ENCODE measurements at regions not wholly inside any gene's neighbourhood (a gene's known extent, or its start where the extent isn't known, plus 50 kb on each side); places are given as distances from the start of the nearest gene placed in this dataset.

GRCh38 chr20:22339946-22340345, 244.4 kb downstream of the FOXA2 start:
- 34 to 42% methylated on average over 5 of the region's 5 CpGs for WGBS, 2 donors
- no peaks in the 10 kb centered on the region for H3K4me1 ChIP-seq
- ATAC-seq, result no peak
- no peaks in the 10 kb centered on the region for H3K36me3 ChIP-seq (replicated peaks in 1 of 2; ENCODE audit: insufficient read depth in 1 of 2, low read depth in 2 of 2)
- no peak for DNase-seq
- TF ChIP-seq, protein P1, sequence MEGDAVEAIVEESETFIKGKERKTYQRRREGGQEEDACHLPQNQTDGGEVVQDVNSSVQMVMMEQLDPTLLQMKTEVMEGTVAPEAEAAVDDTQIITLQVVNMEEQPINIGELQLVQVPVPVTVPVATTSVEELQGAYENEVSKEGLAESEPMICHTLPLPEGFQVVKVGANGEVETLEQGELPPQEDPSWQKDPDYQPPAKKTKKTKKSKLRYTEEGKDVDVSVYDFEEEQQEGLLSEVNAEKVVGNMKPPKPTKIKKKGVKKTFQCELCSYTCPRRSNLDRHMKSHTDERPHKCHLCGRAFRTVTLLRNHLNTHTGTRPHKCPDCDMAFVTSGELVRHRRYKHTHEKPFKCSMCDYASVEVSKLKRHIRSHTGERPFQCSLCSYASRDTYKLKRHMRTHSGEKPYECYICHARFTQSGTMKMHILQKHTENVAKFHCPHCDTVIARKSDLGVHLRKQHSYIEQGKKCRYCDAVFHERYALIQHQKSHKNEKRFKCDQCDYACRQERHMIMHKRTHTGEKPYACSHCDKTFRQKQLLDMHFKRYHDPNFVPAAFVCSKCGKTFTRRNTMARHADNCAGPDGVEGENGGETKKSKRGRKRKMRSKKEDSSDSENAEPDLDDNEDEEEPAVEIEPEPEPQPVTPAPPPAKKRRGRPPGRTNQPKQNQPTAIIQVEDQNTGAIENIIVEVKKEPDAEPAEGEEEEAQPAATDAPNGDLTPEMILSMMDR (IDR thresholded peaks at IDR 0.05), result no peak
- TF ChIP-seq POLR2A (IDR thresholded peaks at IDR 0.05), result no peak
- no peaks in the 10 kb centered on the region for H3K9me3 ChIP-seq
- H3K27ac ChIP-seq, result no peak overlapping the region
- intact Hi-C loops (cut with DNase I), result loop anchor here (5.0 kb wide), 2 partner anchors 252 to 342 kb away; no protein-coding TSS in a partner anchor
- no peaks in the 10 kb centered on the region for H3K27me3 ChIP-seq
- H3K4me3 ChIP-seq, result no peak overlapping the region

DNA sequence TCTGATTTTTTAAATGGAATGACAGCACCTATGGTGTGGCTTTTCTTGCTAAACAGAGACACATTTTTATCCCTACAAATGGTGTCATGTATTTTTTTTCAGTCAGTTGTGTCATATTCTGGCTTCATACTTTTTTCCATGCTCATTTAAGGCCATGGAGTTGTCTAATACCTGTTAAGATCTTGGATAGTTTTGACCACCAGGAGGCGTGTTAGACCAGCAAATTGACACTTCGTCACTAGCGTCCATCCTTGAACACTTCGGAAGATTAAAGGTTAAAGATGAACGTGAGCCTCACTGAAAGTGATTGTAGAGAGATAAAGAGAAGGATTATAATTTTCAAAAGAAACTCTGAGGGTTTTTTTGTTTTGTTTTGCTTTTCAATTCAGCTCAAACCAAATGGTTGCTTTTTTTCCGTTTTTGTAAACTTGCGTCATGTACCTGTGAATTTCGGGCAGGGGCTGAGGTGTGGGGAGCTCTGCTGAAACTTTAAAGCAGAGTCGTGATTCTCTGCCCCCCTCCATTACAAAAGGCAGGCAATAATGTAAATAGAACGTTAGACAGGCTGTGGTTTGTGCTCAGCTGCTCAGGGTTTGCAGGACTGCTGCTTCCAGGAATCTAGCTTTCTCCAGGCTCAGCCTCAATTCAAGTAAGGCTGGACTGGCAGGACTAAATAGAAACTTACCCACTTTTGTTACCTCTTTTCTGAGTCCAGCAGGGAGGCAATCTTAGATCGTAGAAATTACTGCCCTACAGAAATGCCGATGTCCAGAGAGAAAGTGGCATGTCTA, 245.1 kb downstream of the FOXA2 start:
- Histone ChIP-seq H3K9me3 (no peaks in the 10 kb centered on the region), H3K36me3 (replicated peaks in 1 of 2; ENCODE audit: insufficient read depth in 1 of 2, low read depth in 2 of 2) (no peaks in the 10 kb centered on the region), H3K4me3 (no peak overlapping the region), H3K27me3 (no peaks in the 10 kb centered on the region), H3K27ac (no peak overlapping the region), H3K4me1 (no peaks in the 10 kb centered on the region)
- DNase-seq (peak; percentile 54 to 66 (median 60)), ATAC-seq (peak; percentile 76)
- 22% methylated on average over 12 of the region's 12 CpGs for WGBS, 2 donors
- TF ChIP-seq, protein P1 (IDR thresholded peaks at IDR 0.05), result peak; percentile 45 to 89 (median 84)
- no peak for TF ChIP-seq POLR2A (IDR thresholded peaks at IDR 0.05)
- intact Hi-C loops (cut with DNase I), result no loop called here

DNA sequence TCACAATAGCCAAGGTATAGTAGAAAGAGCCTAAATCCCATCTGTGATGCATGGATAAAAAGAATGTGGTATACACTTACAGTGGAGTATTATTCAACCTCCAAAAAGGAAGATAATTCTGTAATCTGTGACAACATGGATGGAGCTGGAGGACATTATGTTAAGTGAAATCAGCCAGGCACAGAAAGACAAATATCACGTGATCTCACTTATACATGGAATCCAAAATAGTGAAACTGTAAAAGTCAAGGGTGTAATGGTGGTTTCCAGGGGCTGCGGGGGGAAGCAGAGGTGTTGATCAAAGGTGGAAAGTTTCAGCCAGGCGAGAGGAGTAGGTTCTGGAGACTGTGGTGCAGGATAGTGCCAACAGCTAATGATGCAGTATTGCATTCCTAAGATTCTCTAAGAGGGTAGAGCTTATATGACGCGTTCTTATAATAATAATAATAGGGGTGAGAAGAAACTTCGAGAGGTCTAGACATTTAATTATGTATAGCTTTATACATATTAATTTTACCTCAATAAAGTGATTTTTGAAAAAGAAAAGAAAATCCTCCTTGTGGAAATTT, 246.1 kb downstream of the FOXA2 start:
- H3K27me3 ChIP-seq, result no peaks in the 10 kb centered on the region
- ATAC-seq (no peak), DNase-seq (no peak)
- no peak overlapping the region for H3K4me3 ChIP-seq
- intact Hi-C loops (cut with DNase I), result no loop called here
- H3K4me1 ChIP-seq, result no peaks in the 10 kb centered on the region
- H3K36me3 ChIP-seq (replicated peaks in 1 of 2; ENCODE audit: insufficient read depth in 1 of 2, low read depth in 2 of 2), result no peaks in the 10 kb centered on the region
- no peaks in the 10 kb centered on the region for H3K9me3 ChIP-seq
- 52 to 55% methylated on average over 6 of the region's 6 CpGs for WGBS, 2 donors
- H3K27ac ChIP-seq, result no peak overlapping the region
- no peak for TF ChIP-seq POLR2A (IDR thresholded peaks at IDR 0.05)
- TF ChIP-seq, protein P1 (IDR thresholded peaks at IDR 0.05), result no peak

- H3K4me3 ChIP-seq, result no peak overlapping the region
- DNase-seq (no peak), ATAC-seq (no peak)
- H3K4me1 ChIP-seq, result no peaks in the 10 kb centered on the region
- no peak overlapping the region for H3K27ac ChIP-seq
- WGBS, 2 donors, result 49 to 54% methylated on average over 4 of the region's 4 CpGs
- no peaks in the 10 kb centered on the region for H3K27me3 ChIP-seq
- no peaks in the 10 kb centered on the region for H3K9me3 ChIP-seq
- no peaks in the 10 kb centered on the region for H3K36me3 ChIP-seq (replicated peaks in 1 of 2; ENCODE audit: insufficient read depth in 1 of 2, low read depth in 2 of 2)
- TF ChIP-seq POLR2A (IDR thresholded peaks at IDR 0.05), result no peak
- TF ChIP-seq, protein P1 (IDR thresholded peaks at IDR 0.05), result no peak
- intact Hi-C loops (cut with DNase I), result no loop called here
Measured at GRCh38 chr20:22335210-22335609, 249.2 kb downstream of the FOXA2 start.

All from body of pancreas (tissue), 4 donors.